Neural crest cell (in vitro differentiated cells): ENCODE measurements at regions not wholly inside any gene's neighbourhood (a gene's known extent, or its start where the extent isn't known, plus 50 kb on each side); places are given as distances from the start of the nearest gene placed in this dataset.

ENCODE experiments used
- DNase-seq: peaks from one replicate; pipeline ENCODE4 v3.0.0; 2021; ENCODE audit warnings: low read depth, mixed read lengths, low spot score
- H3K27ac Mint-ChIP-seq: one replicate; pipeline ENCODE4 v1.8.0; 2021; ENCODE audit warnings: mild to moderate bottlenecking, mixed read lengths; ENCODE audit not compliant: unreplicated experiment
- H3K27me3 Mint-ChIP-seq: 2 replicates; pipeline ENCODE4 v1.8.0; 2021; ENCODE audit warnings: low read depth, mild to moderate bottlenecking, mixed read lengths
- H3K36me3 Mint-ChIP-seq: 2 replicates; pipeline ENCODE4 v1.8.0; 2021; ENCODE audit warnings: low read depth, mild to moderate bottlenecking, mixed read lengths
- H3K4me1 Mint-ChIP-seq: 2 replicates; pipeline ENCODE4 v1.8.0; 2021; ENCODE audit warnings: mixed read lengths
- H3K4me3 Mint-ChIP-seq: one replicate; pipeline ENCODE4 v1.8.0; 2021; ENCODE audit warnings: mild to moderate bottlenecking, mixed read lengths
- H3K9me3 Mint-ChIP-seq: 2 replicates; pipeline ENCODE4 v1.8.0; 2021; ENCODE audit warnings: mixed read lengths
- CTCF ChIP-seq: fragments of 200-600 bp; sonication (generic); conservative IDR thresholded peaks from 2 replicates; pipeline ENCODE4 v1.5.0; 2021; ENCODE audit warnings: antibody characterized with exemption, mild to moderate bottlenecking

DNA sequence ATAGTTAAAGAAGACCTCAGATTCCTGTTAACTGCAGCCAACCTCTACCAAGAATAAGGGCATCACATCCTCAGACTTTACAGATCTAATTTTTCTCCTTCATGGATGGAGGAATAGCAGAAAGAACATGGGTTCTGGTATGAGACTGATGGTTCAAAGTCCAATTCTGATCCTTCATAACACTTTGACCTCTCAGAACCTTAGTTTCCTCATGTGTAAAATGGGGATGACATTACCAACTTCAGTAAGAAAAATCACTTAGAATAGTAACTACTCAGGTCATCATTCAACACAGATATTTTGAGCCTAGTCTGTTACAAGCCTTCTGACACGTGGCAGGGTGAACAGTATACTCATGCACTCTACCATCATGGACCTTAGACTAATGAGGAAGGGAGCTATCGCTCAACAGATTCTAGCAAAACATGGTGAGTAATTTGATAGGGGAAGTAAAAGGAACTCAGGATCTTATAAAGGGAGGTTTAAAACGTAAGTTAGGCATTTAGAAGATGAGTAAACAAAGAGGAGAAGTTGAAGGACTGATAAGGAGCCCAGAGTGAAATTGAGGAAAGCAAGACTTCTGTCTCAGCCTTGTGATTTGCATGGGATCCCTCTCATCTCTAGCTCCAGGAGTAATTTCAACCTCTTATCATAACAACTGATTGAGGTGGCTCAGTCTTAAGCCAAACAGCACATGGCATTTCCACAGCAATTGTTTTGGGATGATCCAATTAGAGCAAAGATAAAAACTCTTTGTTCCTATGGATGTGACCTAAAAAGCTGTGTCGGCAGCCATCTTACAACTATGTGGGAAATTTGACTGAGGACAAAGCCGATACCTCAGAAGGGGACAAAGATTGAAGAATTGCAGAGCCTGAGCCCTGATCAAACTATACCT lies 69.2 kb upstream of the TCF7L2 start:
- H3K9me3 Mint-ChIP-seq: peaks cover 7% of the 10 kb centered on the region
- no peak overlapping the region for H3K4me3 Mint-ChIP-seq
- H3K36me3 Mint-ChIP-seq: no peaks in the 10 kb centered on the region
- peak overlapping the region; percentile 5 for H3K27ac Mint-ChIP-seq
- DNase-seq: no peak
- H3K27me3 Mint-ChIP-seq: no peaks in the 10 kb centered on the region
- H3K4me1 Mint-ChIP-seq: no peaks in the 10 kb centered on the region
- no peak for TF ChIP-seq CTCF

DNA sequence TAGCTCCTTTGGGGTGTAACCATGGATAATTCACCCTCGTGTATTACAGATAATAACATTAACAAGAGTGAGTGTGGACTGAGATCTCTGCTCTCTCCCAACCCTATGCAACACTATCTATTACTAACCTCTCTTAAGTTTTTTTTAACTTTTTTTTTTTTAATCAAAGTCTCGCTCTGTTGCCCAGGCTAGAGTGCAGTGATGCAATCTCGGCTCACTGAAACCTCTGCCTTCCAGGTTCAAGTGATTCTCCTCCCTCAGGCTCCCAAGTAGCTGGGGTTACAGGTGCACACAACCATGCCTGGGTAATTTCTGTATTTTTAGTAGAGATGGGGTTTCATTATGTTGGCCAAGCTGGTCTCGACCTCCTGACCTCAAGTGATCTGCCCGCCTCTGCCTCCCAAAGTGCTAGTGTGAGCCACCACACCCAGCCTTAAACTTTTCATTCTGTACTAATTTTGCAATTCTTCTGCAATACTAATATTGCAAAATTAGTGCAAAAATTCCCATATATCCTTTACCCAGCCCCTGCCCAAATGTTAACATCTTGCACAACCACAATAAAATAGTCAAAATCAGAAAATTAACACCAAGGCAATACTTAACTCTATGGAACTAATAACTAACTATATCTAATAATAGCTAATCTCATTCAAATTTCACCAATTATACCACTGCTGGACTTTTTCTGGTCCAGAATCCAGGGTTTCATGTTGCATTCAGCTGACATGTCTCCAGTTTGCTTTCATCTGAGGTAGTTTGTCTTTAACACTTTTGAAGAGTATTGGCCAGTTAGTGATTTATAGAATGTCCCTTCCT lies 66.5 kb upstream of the TCF7L2 start:
- no peak for DNase-seq
- Mint-ChIP-seq H3K4me3 (no peak overlapping the region), H3K27me3 (peaks cover 5% of the 10 kb centered on the region), H3K4me1 (peaks cover 11% of the 10 kb centered on the region), H3K9me3 (peaks cover 7% of the 10 kb centered on the region), H3K36me3 (no peaks in the 10 kb centered on the region), H3K27ac (no peak overlapping the region)
- no peak for TF ChIP-seq CTCF

- H3K4me1 Mint-ChIP-seq: peaks cover 11% of the 10 kb centered on the region
- TF ChIP-seq CTCF: no peak
- peaks cover 5% of the 10 kb centered on the region for H3K27me3 Mint-ChIP-seq
- H3K27ac Mint-ChIP-seq: no peak overlapping the region
- H3K9me3 Mint-ChIP-seq: peaks cover 7% of the 10 kb centered on the region
- H3K4me3 Mint-ChIP-seq: no peak overlapping the region
- no peaks in the 10 kb centered on the region for H3K36me3 Mint-ChIP-seq
- DNase-seq: no peak
Observed at GRCh38 chr10:112884179-112884504, 65.9 kb upstream of the TCF7L2 start.

DNA sequence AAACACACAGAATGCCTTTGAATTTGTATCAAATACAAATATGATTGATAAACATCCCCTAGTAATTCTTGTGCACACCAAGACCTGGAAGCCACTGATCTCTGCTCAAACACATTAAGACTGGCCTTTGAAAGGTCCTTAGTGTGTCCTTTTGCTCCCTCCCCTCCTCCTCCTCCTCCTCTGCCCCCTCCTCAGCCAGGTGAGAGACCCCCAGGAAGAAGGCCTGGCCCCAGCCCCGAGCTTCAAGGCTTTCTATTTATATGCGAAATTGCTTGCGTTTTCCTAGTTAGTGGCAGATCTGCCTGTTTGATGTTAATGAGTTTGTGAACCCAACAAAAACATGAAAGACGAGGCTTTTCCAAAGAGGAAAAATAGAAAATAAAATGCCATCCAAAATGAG lies 63.6 kb upstream of the TCF7L2 start:
- DNase-seq: no peak
- TF ChIP-seq CTCF: no peak
- no peaks in the 10 kb centered on the region for H3K36me3 Mint-ChIP-seq
- peaks cover 11% of the 10 kb centered on the region for H3K4me1 Mint-ChIP-seq
- peaks cover 5% of the 10 kb centered on the region for H3K27me3 Mint-ChIP-seq
- peak overlapping the region; percentile 76 for H3K27ac Mint-ChIP-seq
- H3K9me3 Mint-ChIP-seq: peaks cover 7% of the 10 kb centered on the region
- H3K4me3 Mint-ChIP-seq: no peak overlapping the region

- DNase-seq: no peak
- no peak for TF ChIP-seq CTCF
- no peak overlapping the region for H3K4me3 Mint-ChIP-seq
- no peak overlapping the region for H3K27ac Mint-ChIP-seq
- peaks cover 5% of the 10 kb centered on the region for H3K27me3 Mint-ChIP-seq
- H3K36me3 Mint-ChIP-seq: no peaks in the 10 kb centered on the region
- H3K4me1 Mint-ChIP-seq: peaks cover 11% of the 10 kb centered on the region
- peaks cover 5% of the 10 kb centered on the region for H3K9me3 Mint-ChIP-seq
Observed at GRCh38 chr10:112887968-112888367, 62.1 kb upstream of the TCF7L2 start.
